WTC11 (cell line): ENCODE measurements at regions not wholly inside any gene's neighbourhood (a gene's known extent, or its start where the extent isn't known, plus 50 kb on each side); places are given as distances from the start of the nearest gene placed in this dataset.

Source experiments
- ATF2 ChIP-seq: sonication (generic); formaldehyde crosslinking; IDR thresholded peaks from 2 replicates; pipeline ENCODE4 v1.8.1; 2022; ENCODE audit warnings: low read depth, missing genetic modification reagents, borderline replicate concordance
- ELF4 ChIP-seq: sonication (generic); formaldehyde crosslinking; IDR thresholded peaks from 2 replicates; pipeline ENCODE4 v1.8.1; 2022; ENCODE audit warnings: low read depth, mild to moderate bottlenecking, moderate library complexity, missing genetic modification reagents
- GRHL2 ChIP-seq: fragments of 250-450 bp; sonication (Bioruptor Pico); IDR thresholded peaks from 2 replicates; pipeline ENCODE4 v1.8.0; 2022; ENCODE audit warnings: mild to moderate bottlenecking, moderate library complexity; ENCODE audit not compliant: insufficient replicate concordance, severe bottlenecking
- IRF1 ChIP-seq: sonication (generic); formaldehyde crosslinking; IDR thresholded peaks from 2 replicates; pipeline ENCODE4 v1.8.0; 2023; ENCODE audit warnings: missing genetic modification reagents
- NFE2L1 ChIP-seq: sonication (generic); formaldehyde crosslinking; IDR thresholded peaks from 2 replicates; pipeline ENCODE4 v1.8.1; 2023; ENCODE audit warnings: missing genetic modification reagents
- PREB ChIP-seq: sonication (generic); formaldehyde crosslinking; IDR thresholded peaks from 2 replicates; pipeline ENCODE4 v1.8.1; 2022; ENCODE audit warnings: mild to moderate bottlenecking, missing genetic modification reagents, moderate library complexity, borderline replicate concordance
- USF1 ChIP-seq: sonication (generic); formaldehyde crosslinking; IDR thresholded peaks from 2 replicates; pipeline ENCODE4 v1.8.0; 2022; ENCODE audit warnings: mild to moderate bottlenecking, missing genetic modification reagents
- ZNF416 ChIP-seq: fragments of 250-450 bp; sonication (Bioruptor Pico); IDR thresholded peaks from 2 replicates; pipeline ENCODE4 v1.9.0; 2021; ENCODE audit warnings: mild to moderate bottlenecking, inconsistent platforms
- TF ChIP-seq, protein P1 (sequence below): fragments of 200-600 bp; IDR thresholded peaks from 2 replicates; pipeline ENCODE4 v1.8.0; 2022; ENCODE audit warnings: antibody characterized with exemption
- TF ChIP-seq, protein P2 (sequence below): sonication (generic); formaldehyde crosslinking; conservative IDR thresholded peaks from 2 replicates; pipeline ENCODE4 v1.8.1; 2022; ENCODE audit warnings: mild to moderate bottlenecking, missing genetic modification reagents
- TF ChIP-seq, protein P3 (sequence below): sonication (generic); formaldehyde crosslinking; IDR thresholded peaks from 2 replicates; pipeline ENCODE4 v1.8.0; 2022; ENCODE audit warnings: mild to moderate bottlenecking, missing genetic modification reagents
- TF ChIP-seq, protein P4 (sequence below): sonication (generic); formaldehyde crosslinking; IDR thresholded peaks from 2 replicates; pipeline ENCODE4 v1.8.1; 2023; ENCODE audit warnings: mild to moderate bottlenecking, missing genetic modification reagents

DNA sequence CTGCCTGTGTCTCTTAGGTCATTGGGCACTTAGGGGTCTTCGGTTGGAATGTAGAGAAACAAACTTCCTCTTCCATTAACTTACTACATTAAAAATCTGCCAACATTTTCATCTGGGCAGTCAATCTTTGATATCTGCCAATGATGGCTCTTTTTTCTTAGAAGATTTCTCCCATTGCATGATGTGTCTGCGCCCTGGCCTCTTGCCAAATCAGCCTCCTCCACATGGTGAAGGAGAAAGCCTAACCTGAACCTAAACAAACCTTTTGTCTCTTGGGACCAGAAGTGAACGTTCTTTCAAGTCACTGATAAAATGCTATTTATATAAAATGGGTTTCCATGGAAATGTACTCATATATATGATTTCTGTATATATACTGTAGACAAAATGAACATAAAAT, 998.9 kb upstream of the GJE1 start:
- TF ChIP-seq, protein P1, sequence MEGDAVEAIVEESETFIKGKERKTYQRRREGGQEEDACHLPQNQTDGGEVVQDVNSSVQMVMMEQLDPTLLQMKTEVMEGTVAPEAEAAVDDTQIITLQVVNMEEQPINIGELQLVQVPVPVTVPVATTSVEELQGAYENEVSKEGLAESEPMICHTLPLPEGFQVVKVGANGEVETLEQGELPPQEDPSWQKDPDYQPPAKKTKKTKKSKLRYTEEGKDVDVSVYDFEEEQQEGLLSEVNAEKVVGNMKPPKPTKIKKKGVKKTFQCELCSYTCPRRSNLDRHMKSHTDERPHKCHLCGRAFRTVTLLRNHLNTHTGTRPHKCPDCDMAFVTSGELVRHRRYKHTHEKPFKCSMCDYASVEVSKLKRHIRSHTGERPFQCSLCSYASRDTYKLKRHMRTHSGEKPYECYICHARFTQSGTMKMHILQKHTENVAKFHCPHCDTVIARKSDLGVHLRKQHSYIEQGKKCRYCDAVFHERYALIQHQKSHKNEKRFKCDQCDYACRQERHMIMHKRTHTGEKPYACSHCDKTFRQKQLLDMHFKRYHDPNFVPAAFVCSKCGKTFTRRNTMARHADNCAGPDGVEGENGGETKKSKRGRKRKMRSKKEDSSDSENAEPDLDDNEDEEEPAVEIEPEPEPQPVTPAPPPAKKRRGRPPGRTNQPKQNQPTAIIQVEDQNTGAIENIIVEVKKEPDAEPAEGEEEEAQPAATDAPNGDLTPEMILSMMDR: no peak
- TF ChIP-seq ATF2 (CRISPR knock-in tag) (no peak), NFE2L1 (CRISPR knock-in tag) (no peak), USF1 (no peak), GRHL2 (CRISPR knock-in tag) (no peak), ZNF416 (CRISPR knock-in tag) (no peak), ELF4 (no peak), PREB (CRISPR knock-in tag) (no peak), IRF1 (CRISPR knock-in tag) (no peak)
- TF ChIP-seq, protein P2, sequence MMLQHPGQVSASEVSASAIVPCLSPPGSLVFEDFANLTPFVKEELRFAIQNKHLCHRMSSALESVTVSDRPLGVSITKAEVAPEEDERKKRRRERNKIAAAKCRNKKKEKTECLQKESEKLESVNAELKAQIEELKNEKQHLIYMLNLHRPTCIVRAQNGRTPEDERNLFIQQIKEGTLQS: no peak
- TF ChIP-seq, protein P3, sequence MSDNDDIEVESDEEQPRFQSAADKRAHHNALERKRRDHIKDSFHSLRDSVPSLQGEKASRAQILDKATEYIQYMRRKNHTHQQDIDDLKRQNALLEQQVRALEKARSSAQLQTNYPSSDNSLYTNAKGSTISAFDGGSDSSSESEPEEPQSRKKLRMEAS (CRISPR knock-in tag): no peak
- TF ChIP-seq, protein P4, sequence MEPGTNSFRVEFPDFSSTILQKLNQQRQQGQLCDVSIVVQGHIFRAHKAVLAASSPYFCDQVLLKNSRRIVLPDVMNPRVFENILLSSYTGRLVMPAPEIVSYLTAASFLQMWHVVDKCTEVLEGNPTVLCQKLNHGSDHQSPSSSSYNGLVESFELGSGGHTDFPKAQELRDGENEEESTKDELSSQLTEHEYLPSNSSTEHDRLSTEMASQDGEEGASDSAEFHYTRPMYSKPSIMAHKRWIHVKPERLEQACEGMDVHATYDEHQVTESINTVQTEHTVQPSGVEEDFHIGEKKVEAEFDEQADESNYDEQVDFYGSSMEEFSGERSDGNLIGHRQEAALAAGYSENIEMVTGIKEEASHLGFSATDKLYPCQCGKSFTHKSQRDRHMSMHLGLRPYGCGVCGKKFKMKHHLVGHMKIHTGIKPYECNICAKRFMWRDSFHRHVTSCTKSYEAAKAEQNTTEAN: no peak
